ENCODE measurements at regions not wholly inside any gene's neighbourhood (a gene's known extent, or its start where the extent isn't known, plus 50 kb on each side); places are given as distances from the start of the nearest gene placed in this dataset.

DNA sequence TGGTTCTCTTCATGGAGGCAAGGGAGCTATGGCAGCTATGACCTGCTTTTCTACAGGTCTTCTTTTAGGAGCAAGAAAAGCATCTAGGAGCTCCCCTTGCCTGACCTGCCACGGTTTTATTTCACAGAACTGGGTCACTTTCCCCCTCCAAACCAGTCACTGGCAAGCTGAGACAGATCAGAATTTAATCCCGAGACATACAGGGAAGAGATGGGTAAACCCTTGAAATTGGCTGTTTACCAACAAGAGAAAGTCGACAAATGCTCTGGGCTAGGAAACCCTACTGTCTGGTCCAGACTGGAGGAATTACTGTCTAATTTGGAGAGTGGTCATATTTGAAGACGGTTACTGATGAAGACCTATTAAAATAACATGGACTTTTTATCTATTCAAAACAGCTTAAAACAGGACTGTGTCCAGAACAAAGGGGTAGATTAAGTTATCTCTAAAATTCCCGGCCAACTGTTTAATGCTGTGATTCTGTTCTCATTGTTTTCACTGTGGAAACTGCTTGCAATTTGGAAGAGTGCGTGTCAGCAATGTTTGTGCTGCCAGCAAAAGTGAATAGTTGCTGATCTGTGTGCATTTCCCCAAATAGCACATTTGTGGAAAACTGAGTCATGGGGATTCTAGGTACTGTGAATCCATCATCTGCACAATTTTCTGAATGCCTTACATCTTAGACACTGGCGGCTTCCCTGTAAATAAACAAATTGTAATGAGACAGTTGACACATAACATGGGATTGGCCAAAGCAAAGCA is 73.4 kb upstream of the EEA1 start:
- ChIA-PET CTCF (interaction anchor here (0.6 kb wide), 1 partner anchor 16 kb away, joined by 3 read pairs; no protein-coding TSS in a partner anchor), POLR2A (ENCODE audit: unreplicated experiment) (no interaction called here)
- no peaks in the 10 kb centered on the region for H3K36me3 ChIP-seq (ENCODE audit: low read depth)
- no peaks in the 10 kb centered on the region for H3K4me1 ChIP-seq (replicated peaks; ENCODE audit: insufficient read depth)
- no peaks in the 10 kb centered on the region for H3F3A ChIP-seq (ENCODE audit: insufficient read depth, low read depth)
- no peaks in the 10 kb centered on the region for H4K20me1 ChIP-seq (ENCODE audit: insufficient read depth)
- TF ChIP-seq, protein P1, sequence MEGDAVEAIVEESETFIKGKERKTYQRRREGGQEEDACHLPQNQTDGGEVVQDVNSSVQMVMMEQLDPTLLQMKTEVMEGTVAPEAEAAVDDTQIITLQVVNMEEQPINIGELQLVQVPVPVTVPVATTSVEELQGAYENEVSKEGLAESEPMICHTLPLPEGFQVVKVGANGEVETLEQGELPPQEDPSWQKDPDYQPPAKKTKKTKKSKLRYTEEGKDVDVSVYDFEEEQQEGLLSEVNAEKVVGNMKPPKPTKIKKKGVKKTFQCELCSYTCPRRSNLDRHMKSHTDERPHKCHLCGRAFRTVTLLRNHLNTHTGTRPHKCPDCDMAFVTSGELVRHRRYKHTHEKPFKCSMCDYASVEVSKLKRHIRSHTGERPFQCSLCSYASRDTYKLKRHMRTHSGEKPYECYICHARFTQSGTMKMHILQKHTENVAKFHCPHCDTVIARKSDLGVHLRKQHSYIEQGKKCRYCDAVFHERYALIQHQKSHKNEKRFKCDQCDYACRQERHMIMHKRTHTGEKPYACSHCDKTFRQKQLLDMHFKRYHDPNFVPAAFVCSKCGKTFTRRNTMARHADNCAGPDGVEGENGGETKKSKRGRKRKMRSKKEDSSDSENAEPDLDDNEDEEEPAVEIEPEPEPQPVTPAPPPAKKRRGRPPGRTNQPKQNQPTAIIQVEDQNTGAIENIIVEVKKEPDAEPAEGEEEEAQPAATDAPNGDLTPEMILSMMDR (conservative IDR thresholded peaks at IDR 0.05), result no peak
- TF ChIP-seq EZH2 (IDR thresholded peaks at IDR 0.05; ENCODE audit: low read depth), result no peak
- no peaks in the 10 kb centered on the region for H3K9me2 ChIP-seq (ENCODE audit: insufficient read depth)
- no peak overlapping the region for H3K27ac ChIP-seq
- DNase-seq, result no peak
- no peaks in the 10 kb centered on the region for H3K79me2 ChIP-seq (ENCODE audit: low read depth)
- no peaks in the 10 kb centered on the region for H3K27me3 ChIP-seq (ENCODE audit: insufficient read depth, low read depth)
- no TSS peak for BruUV-seq (replicated peaks)
- H3K4me3 ChIP-seq, result no peak overlapping the region
- no peak overlapping the region for H2AFZ ChIP-seq
- intact Hi-C loops (cut with micrococcal nuclease; ENCODE audit: unreplicated experiment), result no loop called here
- H3K9me3 ChIP-seq (ENCODE audit: insufficient read depth, low read depth), result no peaks in the 10 kb centered on the region
- H3K4me2 ChIP-seq, result no peak overlapping the region

DNA sequence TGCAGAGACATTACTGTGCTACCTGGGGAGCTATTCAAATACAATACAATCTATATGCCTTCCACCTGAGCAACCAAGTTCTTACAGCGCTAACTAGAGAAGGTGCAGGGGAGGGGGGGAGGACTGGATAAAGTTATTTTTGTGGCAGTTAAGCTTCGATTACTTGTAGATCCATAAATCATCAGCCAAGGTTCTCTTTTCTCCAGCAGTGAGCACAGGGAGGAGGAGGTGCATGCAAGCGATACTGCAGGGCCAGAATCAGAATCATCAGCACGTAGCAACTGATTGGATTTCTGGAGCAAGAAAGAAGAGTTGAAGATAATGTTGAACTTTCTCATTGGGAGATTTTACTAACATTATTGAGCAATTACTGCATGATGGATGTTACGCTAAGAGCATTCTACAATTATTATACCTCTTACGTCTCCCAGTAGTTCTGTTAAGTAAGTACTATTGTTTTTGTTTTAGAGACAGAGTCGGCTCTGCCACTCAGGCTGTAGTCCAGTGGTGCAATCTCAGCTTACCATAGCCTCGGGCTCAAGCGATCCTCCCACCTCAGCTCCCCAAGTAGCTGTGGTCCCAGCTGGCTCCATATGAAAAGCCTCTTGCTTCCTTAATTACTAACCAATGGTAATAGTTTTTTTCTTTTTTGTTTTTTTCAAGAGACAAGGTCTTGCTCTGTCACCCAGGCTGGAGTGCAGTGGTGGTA is 74.6 kb upstream of the EEA1 start:
- intact Hi-C loops (cut with micrococcal nuclease; ENCODE audit: unreplicated experiment), result no loop called here
- Histone ChIP-seq H3F3A (ENCODE audit: insufficient read depth, low read depth) (no peaks in the 10 kb centered on the region), H3K27me3 (ENCODE audit: insufficient read depth, low read depth) (no peaks in the 10 kb centered on the region), H3K36me3 (ENCODE audit: low read depth) (no peaks in the 10 kb centered on the region), H4K20me1 (ENCODE audit: insufficient read depth) (no peaks in the 10 kb centered on the region), H3K9me3 (ENCODE audit: insufficient read depth, low read depth) (no peaks in the 10 kb centered on the region), H2AFZ (no peak overlapping the region), H3K9me2 (ENCODE audit: insufficient read depth) (no peaks in the 10 kb centered on the region), H3K79me2 (ENCODE audit: low read depth) (no peaks in the 10 kb centered on the region), H3K4me2 (no peak overlapping the region), H3K4me3 (no peak overlapping the region), H3K27ac (no peak overlapping the region), H3K4me1 (replicated peaks; ENCODE audit: insufficient read depth) (no peaks in the 10 kb centered on the region)
- POLR2A ChIA-PET (ENCODE audit: unreplicated experiment), result no interaction called here
- no peak for TF ChIP-seq EZH2 (IDR thresholded peaks at IDR 0.05; ENCODE audit: low read depth)
- TF ChIP-seq, protein P1 (conservative IDR thresholded peaks at IDR 0.05), result no peak
- BruUV-seq (replicated peaks), result no TSS peak
- DNase-seq, result no peak
- CTCF ChIA-PET, result no interaction called here

DNA sequence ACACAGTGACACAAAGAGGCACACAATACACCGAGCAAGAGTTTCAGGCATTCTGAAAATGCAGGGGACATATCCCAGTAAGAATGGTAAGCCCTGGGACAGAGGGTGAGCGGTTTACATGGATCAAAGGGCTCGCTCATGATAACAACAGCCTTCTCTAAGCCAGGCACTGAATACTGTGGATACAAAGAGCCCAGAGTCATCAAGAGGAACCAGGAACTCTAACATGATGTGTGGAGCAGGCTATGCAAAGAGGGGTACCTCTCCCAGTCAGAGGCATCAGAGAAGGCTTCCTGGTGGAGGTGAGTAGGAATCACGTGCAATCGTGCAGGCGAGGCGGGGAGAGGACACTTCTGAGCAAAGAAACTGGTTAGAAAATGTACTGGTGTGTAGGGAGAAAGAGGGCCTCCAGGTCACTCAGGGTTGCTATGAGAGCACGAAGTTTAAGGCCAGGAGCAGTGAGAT is 76.9 kb upstream of the EEA1 start:
- no peak for DNase-seq
- Histone ChIP-seq H3K27ac (no peak overlapping the region), H3K4me2 (no peak overlapping the region), H2AFZ (no peak overlapping the region), H3F3A (ENCODE audit: insufficient read depth, low read depth) (no peaks in the 10 kb centered on the region), H3K4me1 (replicated peaks; ENCODE audit: insufficient read depth) (no peaks in the 10 kb centered on the region), H3K36me3 (ENCODE audit: low read depth) (no peaks in the 10 kb centered on the region), H3K9me3 (ENCODE audit: insufficient read depth, low read depth) (no peaks in the 10 kb centered on the region), H3K9me2 (ENCODE audit: insufficient read depth) (no peaks in the 10 kb centered on the region), H3K27me3 (ENCODE audit: insufficient read depth, low read depth) (no peaks in the 10 kb centered on the region), H3K4me3 (no peak overlapping the region), H4K20me1 (ENCODE audit: insufficient read depth) (no peaks in the 10 kb centered on the region), H3K79me2 (ENCODE audit: low read depth) (no peaks in the 10 kb centered on the region)
- ChIA-PET POLR2A (ENCODE audit: unreplicated experiment) (interaction anchor here (0.5 kb wide), 1 partner anchor 24 kb away, joined by 3 read pairs; no protein-coding TSS in a partner anchor), CTCF (interaction anchor here (0.6 kb wide), 1 partner anchor 18 kb away, joined by 3 read pairs; no protein-coding TSS in a partner anchor)
- intact Hi-C loops (cut with micrococcal nuclease; ENCODE audit: unreplicated experiment), result no loop called here
- TF ChIP-seq, protein P1 (conservative IDR thresholded peaks at IDR 0.05), result no peak
- no peak for TF ChIP-seq EZH2 (IDR thresholded peaks at IDR 0.05; ENCODE audit: low read depth)
- BruUV-seq (replicated peaks), result no TSS peak
